GM19452 (cell line): ENCODE measurements at regions not wholly inside any gene's neighbourhood (a gene's known extent, or its start where the extent isn't known, plus 50 kb on each side); places are given as distances from the start of the nearest gene placed in this dataset.
"Not testable (repeated sequence)": the region's sequence is repeated elsewhere in the genome, so short reads cannot be mapped to it uniquely, and the experiment has no call there.

Source experiments
- ATAC-seq: cut with Tn5 transposase; IDR thresholded peaks from one replicate; pipeline ENCODE4 v1.9.1; 2021; ENCODE audit not compliant: unreplicated experiment

GRCh38 chr2:111552625-111553024 lies 331.4 kb downstream of the ANAPC1 start:
- not testable (repeated sequence) for ATAC-seq

GRCh38 chr2:111559301-111559700 lies 324.7 kb downstream of the ANAPC1 start:
- not testable (repeated sequence) for ATAC-seq

- ATAC-seq: not testable (repeated sequence)
Observed at GRCh38 chr2:111559814-111560213, 324.2 kb downstream of the ANAPC1 start.

GRCh38 chr2:111566068-111566467 lies 317.9 kb downstream of the ANAPC1 start:
- not testable (repeated sequence) for ATAC-seq

GRCh38 chr2:111567233-111567632 lies 316.8 kb downstream of the ANAPC1 start:
- ATAC-seq: not testable (repeated sequence)

GRCh38 chr2:111569356-111570199 lies 314.4 kb downstream of the ANAPC1 start:
- ATAC-seq: not testable (repeated sequence)

- ATAC-seq: peak; percentile 85
Observed at GRCh38 chr2:111570300-111571114, 313.5 kb downstream of the ANAPC1 start.

- ATAC-seq: not testable (repeated sequence)
Observed at GRCh38 chr2:111574803-111575202, 309.2 kb downstream of the ANAPC1 start.

GRCh38 chr2:111577154-111577885 lies 306.7 kb downstream of the ANAPC1 start:
- not testable (repeated sequence) for ATAC-seq

- not testable (repeated sequence) for ATAC-seq
Observed at GRCh38 chr2:111579500-111580134, 304.4 kb downstream of the ANAPC1 start.

GRCh38 chr2:111580616-111581015 lies 303.4 kb downstream of the ANAPC1 start:
- ATAC-seq: not testable (repeated sequence)

GRCh38 chr2:111582090-111582489 lies 301.9 kb downstream of the ANAPC1 start:
- ATAC-seq: not testable (repeated sequence)

- not testable (repeated sequence) for ATAC-seq
Observed at GRCh38 chr2:111583480-111583879, 300.5 kb downstream of the ANAPC1 start.

GRCh38 chr2:111584540-111584939 lies 299.5 kb downstream of the ANAPC1 start:
- ATAC-seq: not testable (repeated sequence)

- not testable (repeated sequence) for ATAC-seq
Observed at GRCh38 chr2:111584950-111585349, 299.0 kb downstream of the ANAPC1 start.

GRCh38 chr2:111586014-111586413 lies 298.0 kb downstream of the ANAPC1 start:
- ATAC-seq: not testable (repeated sequence)

GRCh38 chr2:111595072-111595471 lies 288.9 kb downstream of the ANAPC1 start:
- not testable (repeated sequence) for ATAC-seq

- not testable (repeated sequence) for ATAC-seq
Observed at GRCh38 chr2:111596808-111597705, 286.9 kb downstream of the ANAPC1 start.

- not testable (repeated sequence) for ATAC-seq
Observed at GRCh38 chr2:111598944-111599343, 285.0 kb downstream of the ANAPC1 start.
